Urothelium cell line (cell line): ENCODE measurements at regions not wholly inside any gene's neighbourhood (a gene's known extent, or its start where the extent isn't known, plus 50 kb on each side); places are given as distances from the start of the nearest gene placed in this dataset.

Experiments used
- DNase-seq: peaks from one replicate; pipeline ENCODE4 v3.0.0; 2011; ENCODE audit warnings: low spot score, mixed read lengths
- FAIRE-seq: peaks from 2 replicates; lab custom pipeline; 2011; peaks lifted over from hg19 to GRCh38; lab: Jason Lieb, UNC

DNA sequence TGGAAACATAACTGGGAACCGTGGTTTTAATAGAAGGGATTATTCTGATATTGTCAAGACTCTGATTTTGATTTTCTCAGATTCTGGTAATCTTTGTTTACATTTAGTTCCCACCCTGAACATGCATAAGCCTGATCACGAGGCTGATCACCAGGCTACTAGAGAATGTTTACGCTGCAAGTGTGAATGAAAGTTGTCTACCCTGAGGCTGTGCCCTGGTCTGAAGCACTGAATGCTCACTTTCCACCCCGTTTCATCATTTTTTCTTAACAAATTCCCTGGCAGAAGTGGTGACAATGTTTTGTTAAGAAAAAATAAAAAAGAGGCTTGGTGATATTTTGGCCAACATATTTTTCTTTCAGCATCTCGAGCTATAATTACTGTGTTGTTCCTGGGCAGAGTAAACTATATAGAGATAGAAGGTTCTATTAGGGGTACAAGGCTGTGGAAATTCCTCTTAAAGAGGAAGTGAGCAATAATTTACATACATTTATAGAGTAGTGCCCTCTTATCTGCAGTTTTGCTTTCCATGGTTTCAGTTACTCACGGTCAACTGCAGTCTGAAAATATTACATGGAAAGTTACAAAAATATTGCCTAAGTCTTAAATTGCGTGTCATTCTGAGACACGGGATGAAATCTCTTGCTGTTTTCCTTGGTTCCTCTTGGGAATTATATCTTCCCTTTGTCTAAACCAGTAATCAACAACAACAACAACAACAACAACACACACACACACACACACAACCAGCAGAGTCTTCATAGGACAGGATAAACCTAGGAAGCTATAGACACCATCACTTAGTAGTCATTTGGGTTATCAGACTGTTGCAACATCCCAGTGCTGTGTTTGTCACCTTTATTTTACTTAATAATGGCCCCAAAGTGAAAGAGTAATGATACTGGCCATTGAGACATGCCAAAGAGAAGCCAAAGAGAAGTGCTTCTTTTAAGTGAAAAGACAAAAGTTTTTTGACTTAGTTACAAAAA, 566.6 kb upstream of the CITED2 start:
- DNase-seq (no peak), FAIRE-seq (peak; percentile 23)

DNA sequence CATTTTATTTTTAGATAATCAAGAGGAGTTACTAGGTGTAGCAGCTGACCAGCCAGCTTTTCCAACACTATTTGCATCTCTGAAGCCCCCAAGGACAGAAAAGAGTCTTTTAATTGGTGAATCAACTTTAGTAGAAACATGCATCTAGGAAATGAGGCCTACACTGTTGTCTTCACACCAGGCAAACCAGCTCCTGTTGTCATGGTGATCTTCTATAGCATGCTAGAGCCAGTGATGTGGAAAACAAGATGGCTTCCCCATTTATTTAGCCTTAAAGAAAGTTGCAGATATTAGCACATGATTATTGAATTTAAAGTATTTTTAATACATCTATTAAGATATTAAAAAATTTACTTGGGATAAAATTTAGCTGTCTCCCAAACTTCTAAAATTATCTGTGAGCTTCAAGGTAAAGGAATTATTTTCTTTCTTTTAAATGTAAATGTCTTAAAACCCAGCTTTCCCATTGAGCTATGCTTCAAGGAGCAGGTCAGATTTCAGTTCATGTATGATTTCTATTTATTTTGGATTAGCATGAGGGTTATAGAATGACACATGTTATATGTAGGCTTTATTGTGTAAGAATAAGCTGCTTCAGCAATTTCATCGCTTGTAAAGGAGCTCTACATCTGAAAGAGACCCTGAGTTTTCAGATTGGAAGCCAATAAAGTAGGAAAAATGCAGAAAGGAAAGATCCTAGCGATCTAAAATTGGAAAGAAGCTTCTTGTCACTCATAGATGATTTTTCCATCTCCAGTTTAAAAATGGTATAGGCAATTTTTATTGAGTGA, 564.9 kb upstream of the CITED2 start:
- no peak for DNase-seq
- no peak for FAIRE-seq

DNA sequence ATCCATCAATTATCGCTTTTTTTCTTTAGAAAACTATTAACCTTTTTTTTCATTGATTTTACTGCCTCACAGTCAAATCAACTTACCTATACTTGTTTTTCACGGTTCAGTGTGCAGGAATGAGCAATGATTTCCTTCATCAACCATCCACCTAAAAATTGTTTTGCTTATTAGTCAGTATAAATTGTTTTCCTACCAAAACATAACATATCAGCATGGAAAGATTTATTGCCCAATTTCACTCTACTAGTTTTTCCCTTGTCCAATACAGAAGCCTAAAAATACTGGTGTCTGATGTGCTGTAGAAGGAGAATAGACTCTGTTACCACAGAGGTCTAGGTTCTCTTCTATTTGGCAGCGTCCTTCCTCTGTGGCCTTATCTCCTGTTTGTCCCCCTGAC, 558.2 kb upstream of the CITED2 start:
- FAIRE-seq (no peak), DNase-seq (no peak)

DNA sequence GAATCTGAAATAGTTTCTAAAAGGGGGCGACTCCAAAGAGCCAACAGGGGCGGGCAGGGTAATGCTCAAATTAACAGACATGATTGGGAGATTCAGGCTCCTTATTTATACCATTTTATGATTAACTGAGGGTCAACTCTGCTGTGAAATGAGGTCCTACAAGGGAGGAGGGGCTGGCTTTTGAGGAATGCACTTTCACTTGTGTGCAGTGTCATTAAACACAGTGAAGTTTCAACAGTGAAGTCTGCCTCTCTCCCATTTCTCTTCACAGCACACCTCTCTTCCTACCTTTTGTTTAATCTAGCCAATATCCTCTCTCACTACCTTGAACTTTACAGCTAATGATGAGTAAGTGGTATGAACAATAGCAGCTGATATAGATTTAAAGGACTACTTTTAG, 557.3 kb upstream of the CITED2 start:
- DNase-seq = no peak
- FAIRE-seq = no peak

DNA sequence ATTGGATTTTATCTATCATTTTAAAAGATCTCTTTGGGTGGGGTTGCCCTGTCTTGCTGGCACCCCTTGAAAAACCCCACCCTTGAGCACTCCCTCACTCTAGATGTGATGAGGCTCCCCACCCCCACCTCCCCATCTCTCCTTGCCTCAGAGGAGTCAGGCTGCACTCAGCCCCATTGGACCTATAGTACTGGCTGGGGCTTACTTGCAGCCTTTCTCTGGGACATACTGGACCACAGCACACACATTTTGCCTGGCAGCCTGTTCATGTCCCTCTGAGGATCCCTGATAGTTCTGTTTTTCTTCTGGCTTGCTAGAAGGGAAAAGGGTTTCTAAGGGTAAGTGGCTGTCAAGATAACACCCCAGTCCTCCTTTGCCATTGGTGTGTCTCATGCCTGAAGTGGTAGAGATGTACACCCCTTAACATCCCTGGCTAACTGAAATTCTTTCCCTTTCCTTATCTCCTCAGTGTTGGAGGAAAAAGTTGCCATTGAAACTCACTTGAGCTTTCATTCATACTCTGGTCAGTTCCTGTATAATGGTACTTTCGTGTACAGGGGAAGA, 553.4 kb upstream of the CITED2 start:
- FAIRE-seq = no peak

DNA sequence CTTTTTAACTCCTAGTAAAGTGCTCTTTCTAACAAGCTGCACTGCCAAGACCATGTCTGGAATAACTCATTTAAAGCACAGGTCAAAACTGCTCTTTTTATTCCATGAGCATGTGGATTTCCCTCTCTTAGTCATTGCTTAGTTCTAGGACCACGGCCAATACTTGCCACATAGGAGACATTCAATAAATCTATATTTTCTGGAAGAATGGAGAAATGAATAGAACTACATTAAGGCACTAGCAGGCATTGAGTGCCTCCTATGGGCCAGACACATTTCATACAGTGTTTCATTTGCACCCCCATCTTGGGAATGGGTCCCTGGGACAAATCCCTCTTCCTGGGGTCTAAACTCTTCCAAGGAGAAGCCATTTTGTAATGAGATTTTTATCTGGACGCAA, 552.8 kb upstream of the CITED2 start:
- no peak for DNase-seq

More for the DNA sequence above, 553.4 kb upstream of the CITED2 start:
- DNase-seq = no peak

DNA sequence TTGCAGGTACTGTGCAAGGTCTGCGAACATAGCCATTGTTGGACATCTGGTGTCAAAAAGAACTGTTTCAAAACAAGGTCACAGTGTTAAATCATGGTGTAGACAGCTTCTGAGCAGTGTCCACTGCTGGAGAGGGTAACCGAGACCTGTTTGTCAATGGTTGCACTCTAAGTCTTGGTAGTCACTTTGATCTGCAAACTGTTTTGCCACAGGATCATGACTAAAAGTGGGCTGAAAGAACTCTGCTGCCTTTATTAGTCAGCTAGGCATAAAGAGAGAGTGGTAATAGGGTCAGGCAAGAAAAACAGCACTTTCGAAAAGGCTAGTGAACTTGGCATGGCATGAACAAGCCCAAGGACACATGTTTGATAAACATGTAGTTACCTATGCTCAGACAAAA, 552.3 kb upstream of the CITED2 start:
- FAIRE-seq (no peak), DNase-seq (no peak)

More for the DNA sequence above, 552.8 kb upstream of the CITED2 start:
- no peak for FAIRE-seq

DNA sequence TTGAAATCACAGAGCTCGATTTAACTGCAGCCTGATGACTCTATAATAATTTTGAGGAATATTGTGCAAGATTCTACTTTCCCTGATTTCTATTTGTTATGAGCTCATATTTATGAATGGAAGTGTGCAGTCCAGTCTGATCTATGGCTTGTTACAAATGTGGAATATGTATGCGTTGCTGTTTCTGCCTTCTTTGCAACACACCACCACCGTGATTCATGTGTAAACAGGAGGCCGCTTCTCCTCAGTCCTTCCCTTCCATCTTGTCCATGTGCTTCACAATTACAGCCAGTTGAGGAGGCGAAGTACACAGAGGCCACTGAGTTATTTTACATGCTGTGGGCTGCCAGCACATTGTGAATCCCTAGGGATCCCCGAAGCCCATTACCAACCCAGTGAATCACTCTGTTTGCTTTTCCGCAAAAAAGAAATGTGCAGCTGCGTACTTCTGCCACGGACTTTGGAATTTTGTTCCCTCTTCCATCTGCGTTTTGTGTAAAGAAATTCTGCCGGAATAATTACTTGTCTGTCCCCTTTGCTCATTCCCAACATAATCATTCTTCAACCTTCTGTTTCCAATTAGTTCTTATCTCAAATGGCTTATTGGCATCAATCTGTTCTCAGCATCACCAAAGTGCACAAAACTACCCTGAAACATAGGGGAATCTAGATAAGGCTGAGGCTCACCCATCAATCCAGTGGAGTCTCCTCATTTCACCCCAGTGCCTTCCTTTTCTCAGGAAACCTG, 551.6 kb upstream of the CITED2 start:
- FAIRE-seq = no peak
- DNase-seq = peak; percentile 31

DNA sequence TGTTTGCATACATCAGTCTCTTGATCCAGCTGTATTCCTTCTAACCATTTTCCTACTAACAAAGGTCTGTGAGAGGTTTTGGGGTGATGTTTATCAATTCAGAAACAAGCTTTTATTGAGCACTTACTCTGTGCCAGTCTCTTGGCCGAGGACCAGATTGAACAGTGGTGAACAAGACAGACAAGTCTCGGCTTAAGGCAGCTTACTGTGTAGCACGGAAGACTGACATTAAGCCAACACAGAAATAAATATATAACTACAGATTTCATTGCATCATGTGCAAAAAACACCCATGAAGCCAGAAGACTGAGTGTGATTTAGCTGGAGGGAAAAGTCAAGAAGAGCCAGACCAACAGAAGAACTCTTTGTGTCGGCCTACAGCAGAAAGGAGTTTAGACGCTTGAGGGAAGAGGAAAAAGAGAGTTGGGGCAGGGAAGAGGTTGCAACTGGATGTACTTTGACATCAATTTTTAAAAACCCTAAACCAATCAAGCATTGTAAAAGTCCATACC, 549.6 kb upstream of the CITED2 start:
- FAIRE-seq = no peak
- DNase-seq = no peak

DNA sequence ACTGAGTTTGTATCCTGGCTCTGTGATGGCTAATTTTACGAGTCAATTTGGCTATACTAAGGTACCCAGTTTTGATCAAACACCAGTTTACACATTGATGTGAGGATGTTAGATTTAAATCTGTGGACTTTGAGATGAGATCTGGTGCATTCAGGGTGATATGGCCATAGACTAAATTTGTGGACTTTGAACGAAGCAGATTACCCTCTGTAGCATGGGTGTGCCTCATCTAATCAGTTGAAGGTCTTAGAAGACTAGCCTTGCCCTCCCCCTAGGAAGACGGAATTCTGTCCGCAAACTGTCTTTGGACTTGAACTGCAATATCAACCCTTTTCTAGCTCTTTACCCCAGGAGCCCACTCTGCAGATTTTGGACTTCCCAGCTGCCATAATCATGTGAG, 547.8 kb upstream of the CITED2 start:
- DNase-seq (no peak), FAIRE-seq (no peak)

DNA sequence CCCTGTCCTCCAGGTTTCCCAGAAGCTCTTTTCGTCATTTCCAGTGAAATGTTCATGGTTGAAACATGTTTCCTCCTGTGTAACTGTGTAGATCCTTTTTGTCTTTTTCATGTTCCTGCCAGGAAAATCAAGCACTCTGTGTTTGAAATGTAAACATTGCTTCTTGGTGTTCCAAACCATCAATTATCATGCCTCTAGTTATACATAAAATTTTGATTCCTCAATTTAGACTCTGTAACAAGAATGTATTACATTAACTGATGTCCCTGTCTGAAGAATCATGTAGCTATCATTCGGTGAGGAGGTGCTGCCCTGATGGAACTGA, 546.3 kb upstream of the CITED2 start:
- FAIRE-seq = no peak
- no peak for DNase-seq

DNA sequence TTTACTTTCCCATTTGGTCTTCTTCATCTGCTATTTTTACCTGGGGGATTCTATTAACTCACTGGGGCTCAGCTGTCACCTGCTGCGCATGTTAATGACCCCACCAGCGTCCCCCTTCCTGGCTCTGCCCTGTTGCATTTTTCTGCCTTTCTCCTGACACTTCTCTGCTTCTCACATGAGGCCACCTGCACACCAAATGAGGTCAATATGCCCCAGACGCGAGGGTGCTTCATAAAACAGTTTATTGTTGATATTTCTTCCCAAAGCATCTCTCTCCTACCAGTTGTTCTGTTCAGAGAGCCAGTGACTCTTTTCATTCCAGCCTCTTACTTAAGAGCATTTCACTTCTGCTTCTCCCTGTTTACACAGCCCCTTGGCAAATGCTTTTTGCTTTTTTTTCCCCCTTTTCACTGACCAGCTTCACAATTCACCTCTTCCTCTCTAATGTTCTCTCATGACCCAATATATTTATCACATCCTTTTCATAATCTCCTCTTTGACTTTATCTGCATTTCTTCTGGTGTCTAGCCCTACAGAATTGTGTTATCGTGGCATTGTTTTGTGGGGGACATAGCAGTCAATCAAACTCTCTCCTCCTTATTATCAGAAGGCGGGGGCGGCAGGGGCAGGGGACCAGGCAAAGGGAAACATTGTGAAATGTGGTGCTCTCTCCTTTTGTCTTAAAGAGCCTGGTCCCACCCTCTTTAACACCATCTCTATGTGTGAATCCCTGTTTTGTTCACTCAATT, 545.8 kb upstream of the CITED2 start:
- no peak for DNase-seq
- FAIRE-seq = no peak

DNA sequence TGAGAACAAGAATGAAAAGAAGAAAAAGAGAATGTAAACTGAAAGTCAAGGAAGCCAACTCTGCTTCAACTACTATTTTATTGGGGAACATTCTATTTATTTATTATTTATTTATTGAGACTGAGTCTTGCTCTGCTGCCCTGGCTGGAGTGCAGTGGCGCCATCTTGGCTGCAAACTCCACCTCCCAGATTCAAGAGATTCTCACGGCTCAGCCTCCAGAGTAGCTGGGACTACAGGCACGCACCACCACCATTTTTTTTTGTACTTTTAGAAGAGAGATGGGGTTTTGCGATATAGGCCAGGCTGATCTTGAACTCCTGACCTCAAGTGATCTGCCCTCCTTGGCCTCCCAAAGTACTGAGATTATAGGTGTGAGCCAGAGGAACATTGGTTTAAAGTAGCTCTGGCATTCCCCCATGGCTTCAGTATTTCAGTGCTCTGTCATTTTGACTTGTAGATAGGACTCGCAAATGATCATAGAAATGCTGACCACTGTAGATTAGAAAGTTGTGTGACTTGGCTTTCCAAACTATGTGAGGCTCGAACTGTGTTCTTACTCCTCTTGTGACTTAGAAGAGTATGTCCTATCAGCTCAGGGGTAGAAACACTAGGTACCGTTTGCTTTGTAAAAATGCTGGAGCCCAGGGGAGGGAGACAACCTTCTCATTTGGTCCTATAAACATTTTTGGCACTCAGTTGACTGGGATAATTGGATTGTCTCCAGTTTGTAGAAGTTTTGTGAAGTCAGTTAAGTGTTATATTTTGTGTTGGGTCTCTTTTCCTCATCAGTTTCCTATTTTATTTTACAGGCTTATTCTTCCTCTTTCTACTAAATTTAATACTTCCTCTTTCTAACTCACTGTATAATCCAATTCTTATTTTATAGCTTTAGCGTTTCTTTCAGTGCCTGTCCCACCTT, 544.9 kb upstream of the CITED2 start:
- FAIRE-seq (no peak), DNase-seq (no peak)

DNA sequence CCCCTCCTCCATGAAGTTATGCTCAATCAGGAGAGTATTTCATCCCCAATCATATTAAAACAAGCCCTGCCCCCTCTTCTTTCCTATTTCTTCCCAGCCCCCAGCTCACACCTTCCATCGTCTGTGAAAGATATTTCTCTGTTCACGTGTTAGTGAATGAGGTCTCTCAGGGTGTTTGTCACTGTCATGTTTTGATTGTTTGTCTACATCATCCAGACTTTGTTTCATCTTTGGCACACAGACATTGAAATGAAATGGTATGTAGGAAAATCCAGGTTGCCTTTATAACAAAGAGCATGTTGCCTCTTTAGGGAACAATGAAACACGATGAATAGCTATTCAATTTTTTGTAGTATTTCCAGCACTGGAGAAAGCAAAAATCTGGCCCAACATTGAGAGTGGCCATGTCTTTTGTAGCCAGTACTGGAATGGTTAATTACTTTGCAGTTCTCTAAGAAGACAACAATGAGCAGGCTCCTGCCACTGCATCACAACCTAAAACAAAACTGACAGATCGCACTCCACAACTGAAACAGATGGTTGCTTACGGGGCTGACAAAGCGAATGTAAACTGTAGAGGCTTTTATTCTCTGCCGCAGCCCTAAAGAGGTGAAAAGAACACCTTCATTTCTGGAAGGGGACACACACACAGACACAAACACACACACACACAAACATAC, 543.6 kb upstream of the CITED2 start:
- DNase-seq = no peak
- no peak for FAIRE-seq

DNA sequence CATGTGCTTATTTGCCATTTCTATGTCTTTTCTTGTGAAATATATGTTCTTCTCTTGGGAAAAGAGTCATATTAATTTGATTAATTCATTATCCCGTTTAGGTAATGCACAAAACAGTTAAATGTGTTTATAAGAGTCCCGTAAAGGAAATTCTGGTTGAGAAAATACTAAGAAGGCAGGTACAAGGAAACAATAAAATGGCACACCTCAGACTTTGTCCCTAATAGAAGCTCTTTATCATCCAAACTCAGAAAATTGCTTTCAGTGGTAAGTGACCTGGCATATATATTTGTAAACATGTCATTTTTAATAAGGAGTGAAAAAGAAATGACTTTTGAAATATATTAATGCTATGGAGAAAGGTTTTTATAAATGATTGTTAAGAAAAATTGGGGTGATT, 540.5 kb upstream of the CITED2 start:
- FAIRE-seq = no peak
- no peak for DNase-seq

DNA sequence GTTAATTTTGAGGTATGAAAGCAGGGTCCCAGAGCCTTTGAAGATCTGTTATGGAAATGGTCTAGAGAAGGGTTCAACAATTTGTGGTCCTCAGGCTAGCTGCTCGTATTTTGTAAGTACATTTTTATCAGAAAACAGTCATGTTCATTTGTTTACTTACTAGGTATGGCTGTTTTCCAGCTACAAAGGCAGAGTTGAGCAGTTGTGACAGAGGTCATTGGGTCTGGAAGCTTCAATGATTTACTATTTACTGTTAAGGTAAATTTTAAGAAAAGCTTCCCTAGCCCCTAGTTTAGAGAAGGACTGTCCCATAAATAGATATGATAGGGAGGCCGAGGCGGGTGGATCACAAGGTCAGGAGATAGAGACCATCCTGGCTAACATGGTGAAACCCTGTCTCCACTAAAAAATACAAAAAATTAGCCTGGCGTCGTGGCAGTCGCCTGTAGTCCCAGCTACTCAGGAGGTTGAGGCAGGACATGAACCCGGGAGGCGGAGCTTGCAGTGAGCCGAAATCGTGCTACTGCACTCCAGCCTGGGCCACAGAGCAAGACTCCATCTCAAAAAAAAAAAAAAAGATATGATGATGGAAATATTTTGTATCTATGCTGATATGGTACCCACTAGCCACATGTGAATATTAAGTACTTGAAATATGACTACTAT, 538.4 kb upstream of the CITED2 start:
- FAIRE-seq (no peak), DNase-seq (no peak)

DNA sequence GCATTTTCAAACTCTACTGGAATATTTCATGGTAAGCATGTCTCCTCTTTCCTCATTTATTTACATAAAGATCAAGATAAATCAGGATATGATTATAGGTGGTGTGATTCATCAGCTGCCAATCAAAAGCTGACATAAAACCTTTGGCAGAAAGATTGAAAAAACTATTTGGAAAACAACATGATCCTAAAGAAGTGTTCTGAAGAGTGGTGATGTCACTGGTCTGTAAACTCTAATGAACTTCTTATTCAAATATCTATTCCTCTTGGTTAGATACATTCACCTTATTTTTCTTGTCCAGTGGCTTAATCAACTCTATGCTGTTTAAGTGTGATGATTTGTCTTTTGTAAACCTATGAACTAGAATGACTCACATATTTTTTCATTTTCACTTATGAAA, 535.5 kb upstream of the CITED2 start:
- DNase-seq (no peak), FAIRE-seq (no peak)
